ENCODE measurements at regions not wholly inside any gene's neighbourhood (a gene's known extent, or its start where the extent isn't known, plus 50 kb on each side); places are given as distances from the start of the nearest gene placed in this dataset.
"Not testable (repeated sequence)": the region's sequence is repeated elsewhere in the genome, so short reads cannot be mapped to it uniquely, and the experiment has no call there.

DNA sequence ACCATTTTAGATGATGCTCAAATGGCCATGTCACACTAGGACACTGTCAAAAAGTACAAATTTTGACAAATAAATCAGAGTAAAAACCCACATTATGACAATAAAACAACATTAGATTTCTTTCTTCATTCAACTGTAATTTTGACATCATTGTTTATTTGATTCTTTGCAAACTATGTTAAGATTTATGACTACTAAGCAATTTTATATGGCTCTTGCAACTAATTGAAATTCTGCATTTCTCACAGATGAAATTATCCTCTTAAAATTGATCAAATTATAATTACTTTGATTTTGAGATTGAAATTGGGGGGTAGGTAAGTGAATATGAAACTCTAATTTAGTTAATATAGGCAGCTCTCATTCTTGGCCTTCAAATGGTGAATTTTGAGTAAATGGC, 59.8 kb downstream of the ATOH1 start:
- DNase-seq = no peak

DNA sequence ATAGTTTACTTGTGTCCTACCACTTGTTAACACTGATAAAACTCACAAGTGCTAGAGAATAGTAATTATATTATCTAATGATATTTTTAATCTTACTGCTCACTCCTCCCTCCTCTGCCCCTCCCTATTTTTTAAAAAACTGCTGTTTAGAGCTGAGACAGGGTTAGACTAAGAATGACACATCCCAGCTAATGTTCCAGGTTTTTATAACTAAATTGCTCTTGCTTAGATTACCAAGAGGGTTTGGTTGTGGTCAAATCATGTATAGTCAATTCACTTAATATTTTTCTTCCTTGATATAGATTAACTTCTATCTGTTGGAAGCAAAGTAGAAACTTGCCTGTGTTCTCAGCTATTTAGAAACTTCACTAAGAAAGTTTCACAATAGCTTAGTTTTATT, 60.2 kb downstream of the ATOH1 start:
- no peak for DNase-seq

DNA sequence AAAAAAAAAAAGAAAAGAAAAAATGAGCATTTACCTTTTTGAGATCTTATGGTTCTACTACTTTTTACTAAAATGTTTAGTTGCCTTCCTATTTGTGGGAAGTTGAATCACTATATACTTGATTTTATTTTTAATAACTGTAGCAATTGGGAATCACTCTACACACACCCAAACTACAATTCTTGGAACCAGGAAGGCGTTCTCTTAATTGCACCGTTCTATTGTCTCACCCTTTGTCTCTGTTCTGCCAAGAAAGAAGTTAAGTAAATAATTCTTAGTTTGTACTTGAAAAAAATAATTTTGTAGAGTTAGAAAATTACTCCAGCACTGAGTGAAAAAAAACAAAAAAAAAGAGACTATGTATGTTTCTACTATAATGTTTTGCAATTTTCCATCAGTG, 62.7 kb downstream of the ATOH1 start:
- DNase-seq = no peak

DNA sequence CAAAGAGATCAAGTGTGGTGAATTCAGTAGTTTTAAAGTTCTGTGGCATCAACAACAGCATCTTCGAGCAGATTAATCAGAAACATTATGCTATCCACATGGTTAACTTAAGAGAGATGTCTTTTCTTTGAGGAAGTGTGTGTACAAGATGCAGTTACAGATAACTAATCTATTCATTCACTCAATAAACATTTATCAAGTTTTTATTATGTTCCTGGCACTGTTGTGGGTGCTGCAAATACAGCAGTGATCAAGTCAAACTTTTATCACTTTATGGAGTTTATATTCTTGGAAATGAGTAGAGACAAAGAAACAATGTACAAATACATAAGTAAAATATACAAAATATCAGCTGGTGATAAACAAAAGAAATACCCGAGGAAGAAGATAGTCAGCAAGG, 66.4 kb downstream of the ATOH1 start:
- DNase-seq = no peak

DNA sequence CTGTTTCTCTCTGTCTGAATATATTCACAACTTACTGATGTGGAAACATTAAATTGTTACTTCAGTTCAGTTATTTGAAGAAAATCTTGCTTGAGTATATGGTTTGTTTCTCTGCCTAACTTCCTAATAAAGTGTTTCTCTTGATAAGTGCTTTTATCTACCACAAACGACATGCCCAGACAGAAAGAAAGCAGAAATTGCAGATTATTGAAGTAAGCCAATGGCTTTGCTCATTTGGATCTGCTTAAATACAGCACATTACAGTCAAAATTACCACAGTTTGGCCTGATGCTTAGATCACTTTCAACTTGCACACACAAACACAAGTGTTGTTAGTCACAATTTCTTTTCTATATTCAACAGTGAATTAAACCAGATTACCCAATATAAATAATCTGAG, 68.0 kb downstream of the ATOH1 start:
- DNase-seq = no peak

DNA sequence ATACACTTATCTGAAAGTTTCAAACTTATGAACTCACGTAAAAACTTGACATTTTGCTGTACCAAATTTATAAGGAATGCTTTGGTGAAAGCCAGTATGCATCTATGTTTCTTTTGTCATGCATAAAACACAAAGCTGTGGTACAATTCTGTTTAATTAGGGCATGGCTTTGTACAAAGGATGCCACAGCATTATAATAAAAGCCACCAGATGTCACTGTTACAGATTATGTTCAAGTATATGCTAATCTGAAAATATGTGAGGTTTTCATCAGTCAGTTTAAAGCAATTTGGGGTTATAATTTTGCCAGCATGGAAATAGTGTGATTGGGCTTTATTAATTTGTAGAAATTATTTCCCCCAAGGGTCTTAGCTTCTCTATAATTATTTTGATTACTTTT, 69.0 kb downstream of the ATOH1 start:
- DNase-seq = no peak

DNA sequence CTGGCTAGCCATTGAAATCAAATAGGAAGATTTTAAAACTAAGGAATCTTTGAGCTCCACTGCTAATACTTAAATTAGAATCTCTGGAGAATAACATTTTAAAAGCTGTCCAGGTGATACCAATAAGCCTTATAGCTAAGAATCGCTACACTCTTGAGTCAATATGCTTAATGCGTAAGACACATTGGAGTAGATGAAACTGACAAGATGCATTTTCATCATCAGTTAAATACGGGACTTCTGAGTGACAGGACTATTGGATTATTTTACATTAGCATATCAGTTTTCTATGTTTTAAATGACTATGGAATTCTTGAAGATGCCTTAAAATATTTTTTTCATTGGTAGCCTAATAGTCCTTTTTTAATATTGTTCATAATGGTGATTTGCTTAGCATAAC, 80.2 kb downstream of the ATOH1 start:
- no peak for DNase-seq

DNA sequence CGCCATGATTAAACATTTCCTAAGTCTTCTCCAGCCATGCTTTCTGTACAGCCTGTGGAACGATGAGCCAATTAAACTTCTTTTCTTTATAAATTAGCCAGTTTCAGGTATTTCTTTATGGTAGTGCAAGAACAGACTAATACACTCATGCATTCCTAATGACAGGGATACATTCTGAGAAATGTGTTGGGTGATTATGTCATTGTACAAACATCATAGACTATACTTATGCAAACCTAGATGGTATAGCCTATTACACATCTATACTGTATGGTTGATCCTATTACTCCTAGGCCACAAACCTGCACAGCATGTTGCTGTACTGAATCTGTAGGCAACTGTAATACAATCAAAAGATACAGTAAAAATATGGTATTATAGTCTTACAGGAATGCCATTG, 83.1 kb downstream of the ATOH1 start:
- no peak for DNase-seq

DNA sequence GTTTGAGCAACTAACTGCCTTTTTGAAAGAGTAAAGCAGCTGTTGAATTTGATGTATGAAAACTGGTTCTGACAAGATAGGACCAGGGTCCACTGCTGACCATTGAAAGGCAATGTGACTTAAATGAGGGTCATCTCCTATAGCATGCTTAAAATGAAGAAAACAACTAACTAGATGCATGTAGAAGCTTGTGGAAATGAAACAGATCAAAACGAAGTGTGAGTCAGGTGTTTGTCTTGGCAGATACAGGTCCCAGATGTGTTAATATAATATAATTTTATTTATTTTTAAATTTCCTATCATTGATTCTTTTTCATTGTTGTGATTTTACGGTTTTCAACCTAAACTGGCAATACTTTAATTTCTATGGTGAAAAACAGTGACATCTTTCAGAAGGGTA, 83.6 kb downstream of the ATOH1 start:
- DNase-seq = no peak

DNA sequence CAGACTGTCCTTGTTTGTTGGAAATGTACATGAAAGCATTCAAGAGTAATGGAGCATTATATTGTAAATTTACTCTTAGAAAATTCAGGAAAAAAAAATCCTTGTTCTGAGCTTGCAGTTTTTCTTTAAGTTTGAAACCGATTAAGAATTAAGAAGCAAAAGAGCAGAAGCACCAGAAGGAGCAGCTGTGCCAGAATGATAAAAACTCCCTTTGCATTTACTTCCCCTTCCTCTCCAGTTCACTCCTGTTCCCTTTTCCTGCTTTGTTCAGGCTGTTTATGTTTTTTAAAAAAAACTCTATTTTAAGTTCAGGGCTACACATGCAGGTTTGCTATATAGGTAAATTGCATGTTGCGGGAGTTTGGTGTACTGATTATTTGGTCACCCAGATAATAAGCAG, 90.3 kb downstream of the ATOH1 start:
- no peak for DNase-seq

DNA sequence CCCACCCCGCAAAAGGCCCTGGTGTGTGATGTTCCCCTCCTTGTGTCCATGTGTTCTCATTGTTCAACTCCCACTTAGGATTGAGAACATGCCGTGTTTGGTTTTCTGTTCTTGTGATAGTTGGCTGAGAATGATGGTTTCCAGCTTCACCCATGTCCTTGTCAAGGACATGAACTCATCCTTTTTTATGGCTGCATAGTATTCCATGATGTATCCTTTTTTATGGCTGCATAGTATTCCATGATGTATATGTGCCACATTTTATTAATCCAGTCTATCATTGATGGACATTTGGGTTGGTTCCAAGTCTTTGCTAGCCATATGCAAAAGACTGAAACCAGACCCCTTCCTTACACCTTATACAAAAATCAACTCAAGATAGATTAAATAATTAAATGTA, 95.0 kb downstream of the ATOH1 start:
- DNase-seq = not testable (repeated sequence)

DNA sequence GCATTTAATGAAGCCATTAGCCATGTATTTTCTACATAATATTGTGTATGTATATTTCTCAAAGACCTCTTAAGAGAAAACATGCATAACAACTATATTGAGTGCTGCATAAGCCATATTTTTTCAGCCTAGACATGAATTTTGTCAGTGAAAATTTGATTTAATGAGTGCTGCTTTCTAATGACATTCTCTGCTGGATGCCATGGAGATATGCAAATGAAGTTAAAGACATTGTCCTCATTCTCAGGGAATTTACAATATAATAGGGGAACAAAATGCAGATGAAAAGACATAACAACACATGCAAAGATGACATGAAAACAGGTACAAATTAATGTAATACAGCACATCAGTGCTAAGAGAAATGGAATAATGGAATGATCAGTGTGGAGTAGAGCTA, 118.7 kb downstream of the ATOH1 start:
- DNase-seq = no peak

DNA sequence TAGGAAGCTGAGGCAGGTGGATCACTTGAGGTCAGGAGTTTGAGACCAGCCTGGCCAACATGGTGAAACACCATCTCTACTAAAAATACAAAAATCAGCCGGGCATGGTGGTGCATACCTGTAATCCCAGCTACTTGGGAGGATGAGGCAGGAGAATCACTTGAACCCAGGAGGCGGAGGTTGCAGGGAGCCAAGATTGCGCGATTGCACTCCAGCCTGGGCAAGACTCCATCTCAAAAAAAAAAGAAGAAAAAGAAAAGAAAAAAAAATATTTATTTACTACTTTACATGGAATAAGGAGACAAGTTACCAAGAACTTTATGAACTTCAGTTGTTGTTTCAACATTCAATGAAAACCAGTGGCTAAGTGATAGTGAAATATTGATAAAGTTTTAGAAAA, 121.7 kb downstream of the ATOH1 start:
- DNase-seq = not testable (repeated sequence)

DNA sequence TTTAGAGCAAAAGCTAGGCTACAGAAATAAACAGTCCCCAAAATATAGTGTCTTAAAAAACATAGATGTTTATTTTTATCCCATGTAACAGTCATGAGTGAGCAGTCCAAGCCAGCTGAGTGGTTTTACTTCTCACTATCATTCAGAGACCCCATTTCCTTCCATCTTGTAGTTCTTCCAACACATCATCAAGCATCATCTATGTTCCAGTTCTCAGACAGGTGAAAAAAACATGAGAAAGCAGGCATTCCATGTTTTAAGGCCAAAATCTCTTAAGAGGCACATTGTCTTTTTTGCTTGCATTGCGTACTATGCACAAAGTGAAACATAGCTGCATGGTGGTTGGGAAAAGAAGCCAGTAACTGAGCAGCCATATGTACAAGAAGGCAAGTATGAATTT, 128.6 kb downstream of the ATOH1 start:
- DNase-seq = no peak

DNA sequence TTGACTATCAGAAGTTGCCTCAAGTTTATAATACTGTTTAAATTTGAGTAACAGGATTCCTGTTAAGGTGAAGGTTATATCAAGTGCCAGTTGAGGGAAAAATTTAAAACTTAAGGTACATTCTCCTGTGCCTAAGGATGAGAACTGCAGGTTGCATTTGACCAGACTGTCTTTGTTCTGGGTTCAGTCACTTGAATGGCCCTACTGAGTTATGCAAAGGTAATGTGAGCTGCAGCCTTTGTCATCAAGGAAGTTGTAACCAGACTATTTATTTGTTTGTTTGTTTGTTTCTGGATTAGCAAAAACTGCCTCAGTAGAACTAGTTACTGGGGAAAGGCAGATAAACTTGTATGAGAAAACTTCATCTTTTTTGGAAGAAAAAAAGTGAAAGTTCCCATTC, 131.9 kb downstream of the ATOH1 start:
- no peak for DNase-seq

DNA sequence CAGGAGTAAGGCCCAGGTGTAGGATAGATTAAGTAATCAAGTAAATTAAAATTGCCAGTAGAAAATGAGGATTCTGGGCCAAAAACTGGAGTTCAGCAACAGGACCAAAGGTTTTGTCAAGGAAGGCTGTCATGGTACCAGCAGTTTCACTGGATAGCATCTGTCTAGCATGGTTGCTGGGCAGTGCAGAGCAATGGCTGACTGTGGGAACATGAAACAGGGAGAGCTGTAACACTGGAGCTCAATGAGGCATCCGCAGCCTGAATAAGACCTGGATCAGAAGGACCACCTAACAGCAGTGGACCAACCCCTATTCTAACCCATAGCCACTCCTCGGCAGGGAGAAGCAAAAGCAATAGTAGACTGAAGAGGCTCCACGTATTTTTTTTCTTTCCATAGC, 132.4 kb downstream of the ATOH1 start:
- DNase-seq = no peak

DNA sequence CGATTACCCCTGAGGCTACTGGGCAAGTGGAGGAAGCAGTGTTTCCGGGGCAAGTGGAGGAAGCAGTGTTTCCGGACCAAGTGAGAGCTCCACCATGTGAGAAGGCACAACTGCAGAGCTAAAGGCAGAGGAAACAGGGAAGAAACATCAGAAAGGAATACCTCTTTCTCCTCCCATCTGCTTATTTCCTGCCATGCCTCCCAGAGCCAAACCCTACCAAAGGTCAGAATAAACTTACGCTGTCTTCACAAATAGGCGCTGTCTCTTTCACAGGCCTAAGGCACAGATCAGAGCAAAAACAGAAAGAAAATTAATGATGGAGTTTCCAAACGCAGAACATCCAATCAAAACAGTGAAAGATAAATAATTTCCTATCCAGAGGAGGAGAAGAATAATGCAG, 153.0 kb downstream of the ATOH1 start:
- DNase-seq = no peak

DNA sequence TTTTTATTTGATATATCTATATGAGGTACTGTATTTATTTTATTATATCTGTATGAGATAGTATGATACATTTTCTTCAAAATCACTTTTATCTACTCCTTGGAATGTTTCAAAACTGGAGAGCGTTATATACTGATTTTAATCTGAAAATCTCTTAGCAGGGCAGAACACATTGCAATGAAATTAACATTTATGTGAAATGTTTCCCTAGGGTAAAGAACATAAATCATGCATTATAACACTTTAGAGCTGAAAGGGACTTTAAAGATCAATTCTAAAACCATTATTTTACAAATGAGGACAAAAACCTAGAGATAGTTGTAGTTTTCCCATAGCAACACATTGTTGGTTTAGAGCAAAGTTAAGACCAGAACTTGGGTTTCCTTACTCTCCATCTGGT, 153.7 kb downstream of the ATOH1 start:
- no peak for DNase-seq

DNA sequence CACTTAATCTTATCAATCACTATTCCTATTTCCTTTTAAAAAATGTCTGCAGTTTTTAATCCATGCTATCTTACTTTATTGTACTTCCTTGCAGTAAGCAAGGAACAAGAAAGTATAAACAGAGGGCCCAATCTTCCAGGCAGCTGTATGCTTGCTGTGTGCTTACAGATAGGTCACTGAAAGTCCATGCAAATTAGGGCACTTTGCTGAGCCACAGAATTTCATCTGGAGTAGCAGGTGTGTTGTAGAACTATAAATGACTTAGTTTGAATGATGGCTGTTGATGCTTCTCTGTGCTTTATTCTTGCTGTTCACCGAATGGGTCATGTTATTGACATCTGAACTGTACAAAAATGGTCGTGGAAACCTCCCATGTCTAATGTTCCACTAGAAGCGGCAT, 154.6 kb downstream of the ATOH1 start:
- no peak for DNase-seq

DNA sequence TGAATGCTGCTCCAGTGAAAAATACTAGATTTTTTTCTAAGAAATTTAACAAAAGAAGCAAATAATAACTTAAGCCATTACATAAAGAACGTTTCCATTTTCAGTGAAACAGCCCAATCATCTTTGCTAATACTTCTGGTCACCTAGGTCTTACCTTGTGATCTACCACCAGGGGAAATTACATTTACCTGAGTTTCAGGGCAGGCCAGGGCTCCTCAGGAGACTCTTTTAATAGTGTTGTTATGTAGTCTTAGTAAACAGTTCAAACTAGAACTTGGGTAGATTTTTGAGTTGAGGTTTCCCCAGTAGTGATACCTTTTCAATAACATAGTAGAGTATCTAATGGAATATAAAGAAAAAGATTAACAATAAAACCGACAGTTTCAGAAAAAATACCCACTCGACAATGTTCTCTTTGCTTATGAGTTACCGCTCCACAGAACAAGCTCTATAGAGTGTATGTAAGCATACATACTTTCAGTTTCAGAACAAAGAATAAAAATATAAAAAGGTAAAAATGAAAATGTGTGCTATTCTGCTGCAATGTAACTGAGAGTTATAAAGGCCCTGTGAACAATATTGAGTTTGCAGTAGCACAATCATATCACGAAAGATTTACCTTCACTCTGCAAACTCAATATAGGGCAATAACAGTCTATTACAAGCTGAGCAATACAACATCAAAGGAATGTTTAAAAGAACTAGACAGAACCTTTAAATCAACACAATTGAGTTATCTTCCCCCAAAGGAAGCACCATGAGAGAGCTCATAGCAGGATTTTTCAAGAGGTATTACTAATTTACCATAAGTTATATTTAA, 165.8 kb downstream of the ATOH1 start:
- DNase-seq = no peak

DNA sequence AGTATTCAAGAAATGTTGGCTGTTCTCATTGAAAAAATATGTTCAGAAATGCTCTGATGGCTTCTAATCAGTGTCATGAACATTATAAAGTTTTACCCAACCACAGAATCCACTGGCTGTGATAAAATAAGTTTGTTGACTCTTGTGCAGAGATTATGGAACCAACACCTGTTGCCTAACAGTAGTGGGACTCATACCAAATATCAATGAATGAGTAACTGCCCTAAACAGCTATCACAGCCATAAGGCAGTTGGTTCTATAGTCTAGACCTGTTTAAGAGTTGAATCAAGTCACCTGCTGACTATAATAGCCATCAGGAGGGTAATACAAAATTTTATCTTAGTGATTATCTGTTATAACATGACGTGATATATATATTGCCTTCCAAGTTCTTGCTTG, 168.3 kb downstream of the ATOH1 start:
- DNase-seq = no peak

DNA sequence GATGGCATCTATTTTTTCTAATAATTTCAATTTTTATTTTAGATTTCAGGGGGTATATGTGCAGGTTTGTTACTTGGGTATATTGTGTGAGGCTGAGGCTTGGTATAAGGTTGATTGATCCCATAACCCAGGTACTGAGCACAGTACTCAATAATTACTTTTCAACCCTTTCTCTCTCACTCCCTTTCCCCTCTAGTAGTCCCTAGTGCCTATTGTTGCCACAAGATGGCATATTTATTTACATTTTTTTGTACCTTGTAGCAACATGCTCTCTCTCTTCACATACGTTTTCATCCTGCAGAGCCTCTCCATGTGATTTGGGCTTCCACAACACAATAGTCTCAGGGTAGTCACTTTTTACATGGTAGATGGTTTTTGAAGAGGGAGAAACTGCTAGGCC, 172.0 kb downstream of the ATOH1 start:
- no peak for DNase-seq

DNA sequence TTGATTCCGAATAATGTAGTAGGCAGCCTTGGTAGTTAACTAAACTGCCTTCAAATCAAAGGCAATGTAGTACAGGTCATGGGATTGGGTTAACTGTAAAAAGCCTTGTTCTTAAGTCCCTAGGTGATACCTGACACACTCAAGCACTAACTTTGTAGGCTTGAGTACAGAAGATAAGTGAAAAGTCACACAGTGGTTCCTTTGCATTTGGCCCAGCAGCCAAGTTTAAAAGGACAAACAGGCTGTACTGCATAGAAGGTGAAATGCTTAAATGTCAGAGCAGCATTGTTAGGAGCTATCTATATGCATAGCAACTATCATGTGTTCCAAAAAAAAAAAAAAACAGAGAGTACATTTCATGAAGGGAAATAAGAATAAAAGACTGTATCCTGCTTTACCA, 178.4 kb downstream of the ATOH1 start:
- DNase-seq = no peak

DNA sequence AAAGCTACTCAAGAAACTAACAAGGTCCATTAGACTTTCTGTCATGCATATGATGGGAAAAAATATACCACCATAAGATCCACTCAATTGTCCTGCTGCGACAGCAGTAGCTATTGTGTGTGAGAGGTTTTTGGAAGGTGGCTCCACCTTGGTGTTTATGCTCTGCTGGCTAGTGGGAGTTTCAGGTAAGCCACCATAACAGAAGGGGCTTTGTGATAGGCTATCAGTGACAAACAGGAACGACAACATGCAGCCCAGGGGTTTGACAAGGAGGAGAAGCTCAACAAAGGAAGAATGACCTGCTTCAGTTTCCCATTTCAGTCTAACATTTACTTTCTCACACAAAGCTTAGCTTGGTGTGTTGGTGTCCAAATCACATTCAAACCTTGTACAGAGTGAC, 182.6 kb downstream of the ATOH1 start:
- no peak for DNase-seq

DNA sequence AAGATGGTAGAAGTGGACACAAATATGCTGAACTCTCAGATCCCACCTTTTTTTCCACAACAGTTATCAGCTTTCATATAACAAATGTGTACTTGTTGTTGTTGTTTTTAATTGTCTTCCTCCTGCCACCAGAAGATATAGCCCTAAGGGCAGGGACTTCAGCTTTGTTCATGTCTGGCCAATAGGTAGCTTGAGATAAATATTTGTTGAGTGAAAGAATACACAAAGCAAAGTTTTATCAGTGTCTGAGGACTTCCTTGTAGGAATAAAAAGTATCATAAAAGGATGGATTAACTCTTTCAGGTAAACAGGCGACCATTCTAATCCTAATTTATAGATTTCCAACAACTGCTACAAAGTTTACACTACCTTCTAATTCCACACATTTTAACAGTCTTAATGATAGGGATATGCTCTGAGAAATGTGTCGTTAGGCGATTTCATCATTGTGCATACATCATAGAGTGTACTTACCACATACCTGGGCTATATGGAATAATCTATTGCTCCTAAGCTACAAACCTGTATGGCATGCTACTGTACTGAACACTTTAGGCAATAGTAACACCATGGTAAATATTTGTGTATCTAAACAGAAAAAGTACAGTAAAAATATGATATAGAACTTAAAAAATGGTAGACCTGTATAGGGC, 186.1 kb downstream of the ATOH1 start:
- no peak for DNase-seq

Data from NCI-H510A (cell line).